HG03457 (cell line): ENCODE measurements at regions not wholly inside any gene's neighbourhood (a gene's known extent, or its start where the extent isn't known, plus 50 kb on each side); places are given as distances from the start of the nearest gene placed in this dataset.

Source experiments
- ATAC-seq: cut with Tn5 transposase; IDR thresholded peaks from one replicate; pipeline ENCODE4 v1.9.1; 2021; ENCODE audit warnings: moderate number of reproducible peaks; ENCODE audit not compliant: unreplicated experiment

DNA sequence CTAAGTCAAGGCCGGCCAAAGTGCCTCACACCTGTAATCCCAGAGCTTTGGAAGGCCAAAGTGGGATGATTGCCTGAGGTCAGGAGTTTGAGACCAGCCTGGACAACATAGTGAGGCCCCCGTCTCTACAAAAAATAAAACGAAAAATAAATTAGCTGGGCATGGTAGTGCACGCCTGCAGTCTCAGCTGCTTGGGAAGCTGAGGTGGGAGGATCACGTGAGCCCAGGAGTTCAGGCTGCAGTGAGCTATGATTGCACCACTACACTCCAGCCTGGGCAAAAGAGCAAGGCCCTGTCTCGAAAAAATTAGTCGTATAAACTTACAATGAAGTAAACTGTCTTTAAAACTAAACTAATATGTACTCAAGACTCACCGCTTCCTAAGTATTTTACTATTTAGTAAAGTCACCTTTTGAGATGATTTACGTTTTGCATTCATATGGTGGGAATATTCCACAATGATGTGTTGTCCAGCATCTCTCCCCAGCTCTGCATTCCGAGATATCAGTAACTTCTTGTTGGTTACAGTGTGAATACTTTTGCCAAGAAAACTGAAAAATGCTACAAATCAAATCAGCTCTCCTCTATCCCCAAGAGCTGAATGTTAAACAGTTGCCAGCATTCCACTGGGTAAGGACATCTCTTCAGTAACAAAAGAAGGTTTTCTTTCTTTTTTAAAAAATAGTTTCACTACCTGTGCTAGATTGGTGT is 84.9 kb upstream of the C21orf91 start:
- ATAC-seq: no peak

DNA sequence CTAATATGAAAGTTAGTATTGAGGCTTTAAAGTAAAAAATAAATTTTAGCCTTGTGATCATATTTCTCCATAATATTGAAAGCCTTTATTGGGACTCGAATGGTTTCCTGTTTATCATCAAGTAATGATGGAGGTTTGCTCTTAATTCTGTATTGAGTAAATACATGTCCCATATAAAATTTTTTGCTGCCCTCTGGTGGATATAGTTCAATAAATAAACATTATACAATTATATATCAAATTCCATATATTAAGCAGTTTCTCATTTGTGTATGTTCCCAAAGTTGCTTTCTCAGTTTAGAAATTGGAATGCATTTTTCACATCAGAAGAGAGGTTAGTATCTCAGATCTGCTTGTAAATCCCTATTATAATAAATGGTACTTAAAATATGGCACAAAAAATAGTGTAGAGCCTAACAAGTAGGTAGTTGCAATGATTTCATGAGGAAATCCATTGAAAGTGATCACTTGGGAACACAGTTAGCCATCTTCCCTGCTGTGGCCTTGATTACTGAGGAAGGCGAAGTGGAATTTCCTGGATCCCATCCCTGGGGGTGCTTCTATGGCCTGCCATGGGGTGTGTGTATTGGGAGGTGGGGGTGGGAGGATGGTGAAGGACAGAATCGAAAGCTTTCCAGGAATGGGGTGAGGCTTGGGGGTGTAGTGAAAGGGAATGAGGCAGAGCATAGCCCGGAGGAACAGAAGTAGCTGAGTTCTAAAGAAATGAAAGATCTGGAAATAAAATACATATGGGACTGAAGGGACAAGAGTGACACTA is 84.1 kb upstream of the C21orf91 start:
- no peak for ATAC-seq

DNA sequence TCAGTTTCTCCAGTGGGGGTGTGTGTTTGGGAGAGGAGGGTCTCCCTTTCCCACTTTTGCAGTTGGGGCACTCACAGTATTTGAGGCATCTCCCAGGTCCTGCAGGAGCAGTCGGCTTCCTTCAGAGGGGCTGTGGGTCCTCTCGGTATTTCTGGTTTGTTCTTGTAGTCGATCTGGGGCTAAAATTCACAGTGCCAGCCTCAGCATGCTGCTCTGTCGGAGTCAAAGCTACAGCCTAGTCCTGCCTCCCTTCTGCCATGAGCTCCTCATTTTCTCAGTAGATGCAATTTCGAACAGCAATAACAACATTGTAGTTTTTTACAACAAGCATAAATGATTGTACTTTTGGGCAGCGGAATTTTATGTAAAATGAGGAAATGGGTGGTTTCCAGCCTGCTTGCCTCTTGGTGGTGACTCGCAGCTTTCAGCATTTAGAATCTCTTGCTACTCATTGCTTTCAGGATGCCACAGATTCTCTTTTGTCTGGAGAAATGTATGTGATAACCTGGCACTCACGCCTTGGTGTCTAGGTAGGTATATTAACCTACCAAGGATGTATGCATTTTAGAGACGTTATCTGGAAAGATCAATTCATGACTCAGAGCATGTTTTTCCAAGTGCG is 82.4 kb upstream of the C21orf91 start:
- no peak for ATAC-seq

DNA sequence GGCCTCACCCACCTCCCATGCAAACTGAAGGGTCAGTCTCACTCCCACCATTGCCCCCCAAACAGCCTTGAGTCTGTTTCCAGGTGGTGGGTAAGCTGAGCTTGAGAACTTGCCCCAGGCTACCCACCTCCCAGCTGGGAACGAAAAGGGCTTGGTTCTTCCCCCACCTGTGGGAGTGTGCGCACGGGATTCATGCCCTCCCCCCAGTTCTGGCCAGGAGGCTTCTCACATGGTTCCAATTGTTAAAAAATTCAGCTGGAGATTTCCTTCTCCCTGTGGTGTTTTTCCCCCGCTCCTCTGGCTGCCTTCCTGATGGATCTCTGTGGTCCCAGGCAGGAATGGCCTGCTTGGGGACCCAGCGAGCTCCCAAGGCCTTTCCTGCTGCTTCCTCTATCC is 81.8 kb upstream of the C21orf91 start:
- no peak for ATAC-seq

DNA sequence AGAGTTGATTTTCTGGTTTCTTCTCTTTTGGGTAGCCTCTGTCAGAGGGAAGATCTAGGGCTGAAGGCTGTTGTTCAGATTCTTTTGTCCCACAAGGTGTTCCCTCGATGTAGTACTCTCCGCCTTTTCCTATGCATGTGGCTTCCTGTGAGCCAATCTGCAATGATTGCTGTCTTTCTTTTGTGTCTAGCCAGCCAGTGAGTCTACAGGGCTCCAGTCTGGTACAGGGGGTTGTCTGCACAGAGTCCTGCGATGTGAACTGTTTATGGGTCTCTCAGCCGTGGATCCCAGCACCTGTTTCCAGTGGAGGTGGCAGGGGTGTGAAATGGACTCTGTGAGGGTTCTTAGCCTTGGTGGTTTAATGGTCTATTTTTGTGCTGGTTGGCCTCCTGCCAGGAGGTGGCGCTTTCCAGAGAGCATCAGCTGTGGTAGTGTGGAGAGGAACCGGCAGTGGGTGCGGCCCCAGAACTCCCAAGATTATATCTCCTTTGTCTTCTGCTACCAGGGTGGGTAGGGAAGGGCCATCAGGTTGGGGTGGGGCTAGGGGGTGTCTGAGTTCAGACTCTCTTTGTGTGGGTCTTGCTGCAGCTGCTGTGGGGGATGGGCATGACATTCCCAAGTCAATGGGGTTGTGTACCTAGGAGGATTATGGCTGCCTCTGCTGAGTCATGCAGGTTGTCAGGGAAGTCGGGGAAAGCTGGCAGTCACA is 81.3 kb upstream of the C21orf91 start:
- no peak for ATAC-seq

DNA sequence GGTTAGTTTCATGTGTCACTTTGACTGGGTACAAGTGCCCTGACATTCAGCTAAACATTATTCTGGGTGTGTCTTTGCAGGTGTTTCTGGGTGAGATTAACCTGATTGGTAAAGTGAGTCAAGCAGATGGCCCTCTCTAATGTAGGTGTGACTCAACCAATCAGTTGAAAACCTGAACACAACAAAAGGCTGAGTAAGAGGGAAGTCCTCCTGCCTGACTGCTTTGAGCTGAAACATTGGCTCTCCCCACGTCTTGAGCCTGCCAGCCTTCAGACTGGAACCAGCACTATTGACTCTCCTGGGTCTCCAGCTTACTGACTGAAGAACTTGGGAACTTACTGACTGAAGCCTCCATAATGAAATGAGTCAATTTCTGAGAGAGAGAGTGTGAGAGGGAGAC is 70.0 kb upstream of the C21orf91 start:
- no peak for ATAC-seq

DNA sequence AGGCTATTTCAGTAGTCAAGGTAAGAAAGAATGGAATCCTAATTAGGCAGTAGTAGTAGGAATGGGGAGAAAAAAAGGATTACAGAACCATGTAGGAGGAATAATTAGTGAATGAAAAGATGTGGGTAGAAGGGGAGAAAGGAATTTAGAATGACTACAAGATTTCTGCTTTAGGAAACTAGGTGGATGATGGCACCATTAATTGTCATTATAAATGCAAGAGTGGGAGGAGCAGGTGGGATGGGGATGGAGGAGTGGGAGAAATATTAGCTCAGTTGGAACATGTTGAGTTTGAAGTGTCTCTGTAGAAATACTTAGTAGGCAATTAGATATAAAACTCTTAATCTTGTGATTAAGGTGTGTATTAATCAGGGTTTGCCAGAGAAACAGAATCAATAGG is 50.0 kb upstream of the C21orf91 start:
- no peak for ATAC-seq
